Endothelial cell of umbilical vein (primary cell): ENCODE measurements at regions not wholly inside any gene's neighbourhood (a gene's known extent, or its start where the extent isn't known, plus 50 kb on each side); places are given as distances from the start of the nearest gene placed in this dataset.

Experiments
- BruUV-seq: library from RNA; stranded (reverse); fragments of 400-500 nt; replicated peaks from 2 replicates; lab custom pipeline; 2021; lab: Mats Ljungman, UMichigan
- CTCF ChIA-PET: fragments of 300-600, 350-600 bp; sonication (Branson Sonifier 250); formaldehyde crosslinking; loops from one replicate; lab custom pipeline; 2021; ENCODE audit warnings: antibody characterized with exemption, inconsistent platforms; lab: Charles Lee
- POLR2A ChIA-PET: fragments of 300-600, 350-600 bp; sonication (Branson Sonifier 250); formaldehyde crosslinking; loops from one replicate; lab custom pipeline; 2021; ENCODE audit warnings: antibody characterized with exemption, inconsistent platforms; lab: Charles Lee
- DNase-seq: peaks from one replicate; pipeline ENCODE4 v3.0.0-alpha.2; 2011; ENCODE audit warnings: low read depth, low spot score
- FAIRE-seq: peaks from 2 replicates; lab custom pipeline; 2011; peaks lifted over from hg19 to GRCh38; lab: Jason Lieb, UNC
- H2AFZ ChIP-seq: 2 replicates; pipeline ENCODE4 v1.6.0; 2012; ENCODE audit warnings: low read depth, low read length, control low read depth, inconsistent platforms
- H3K27ac ChIP-seq: 2 replicates; pipeline ENCODE4 v1.5.1; 2011; ENCODE audit warnings: low read depth, mild to moderate bottlenecking, control low read depth, low read length, moderate library complexity; ENCODE audit not compliant: insufficient read depth
- H3K27me3 ChIP-seq, 2 experiments: 2 replicates each; pipeline versions ENCODE4 v1.6.0 to v1.6.1; 2011; ENCODE audit warnings: low read length in 2 of 2, mixed read lengths in 1 of 2; ENCODE audit not compliant: control insufficient read depth in 2 of 2, insufficient read depth in 2 of 2
- H3K36me3 ChIP-seq, 2 experiments: 2 replicates in 1 of 2; 3 replicates in 1 of 2; pipeline ENCODE4 v1.5.1; 2011; ENCODE audit warnings: low read length in 2 of 2, mild to moderate bottlenecking in 1 of 2, moderate library complexity in 1 of 2; ENCODE audit not compliant: control insufficient read depth in 2 of 2, insufficient read depth in 2 of 2; ENCODE audit errors: extremely low read depth in 1 of 2
- H3K4me1 ChIP-seq: 3 replicates; pipeline ENCODE4 v1.5.1; 2011; ENCODE audit warnings: mild to moderate bottlenecking, low read length; ENCODE audit not compliant: control insufficient read depth, insufficient read depth; ENCODE audit errors: extremely low read depth
- H3K4me2 ChIP-seq: 2 replicates; pipeline ENCODE4 v1.6.1; 2011; ENCODE audit warnings: low read length, control low read depth, mixed read lengths; ENCODE audit not compliant: insufficient read depth
- H3K4me3 ChIP-seq, 3 experiments: fragments of 200-600 bp in 1 of 3; sonication (generic), shearing (Covaris generic) in 1 of 3; replicated peaks in 1 of 3; 2 replicates each; pipeline ENCODE4 v1.5.1; 2011 to 2016; ENCODE audit warnings: control low read depth in 3 of 3, low read length in 3 of 3, mild to moderate bottlenecking in 2 of 3, inconsistent platforms in 1 of 3, low read depth in 1 of 3, moderate library complexity in 1 of 3; ENCODE audit not compliant: insufficient read depth in 1 of 3
- H3K79me2 ChIP-seq: 2 replicates; pipeline ENCODE4 v1.6.0; 2012; ENCODE audit warnings: low read length, inconsistent platforms; ENCODE audit not compliant: control insufficient read depth, insufficient read depth
- H3K9ac ChIP-seq: replicated peaks from 2 replicates; pipeline ENCODE3; 2011; ENCODE audit warnings: low read length, control low read depth; ENCODE audit not compliant: insufficient read depth; ENCODE audit errors: extremely low read depth
- H3K9me1 ChIP-seq: replicated peaks from 3 replicates; pipeline ENCODE4 v1.6.0; 2011; ENCODE audit warnings: mild to moderate bottlenecking, low read length; ENCODE audit not compliant: control insufficient read depth, insufficient read depth; ENCODE audit errors: extremely low read depth
- H3K9me3 ChIP-seq: replicated peaks from 2 replicates; pipeline ENCODE4 v1.5.1; 2012; ENCODE audit warnings: low read length, inconsistent platforms; ENCODE audit not compliant: control insufficient read depth, insufficient read depth
- H4K20me1 ChIP-seq: replicated peaks from 2 replicates; pipeline ENCODE3; 2011; ENCODE audit warnings: mild to moderate bottlenecking, low read length; ENCODE audit not compliant: control insufficient read depth, insufficient read depth; ENCODE audit errors: extremely low read depth
- CTCF ChIP-seq, 2 donors: IDR thresholded peaks; 1 replicate in 1 of 2; 2 replicates in 1 of 2; pipeline ENCODE4 v1.5.1; 2011; ENCODE audit warnings: low read length in 2 of 2, mild to moderate bottlenecking in 2 of 2, moderate library complexity in 2 of 2, control low read depth in 1 of 2, inconsistent platforms in 1 of 2, low read depth in 1 of 2; ENCODE audit not compliant: insufficient read depth in 1 of 2; ENCODE audit errors: extremely low read depth in 1 of 2
- EZH2 ChIP-seq: IDR thresholded peaks from 2 replicates; pipeline ENCODE4 v1.6.1; 2012; ENCODE audit warnings: borderline replicate concordance, low read depth, mild to moderate bottlenecking, moderate library complexity, low read length, inconsistent platforms; ENCODE audit not compliant: severe bottlenecking
- FOS ChIP-seq: IDR thresholded peaks from 2 replicates; pipeline ENCODE4 v1.6.1; 2011; ENCODE audit warnings: mild to moderate bottlenecking, low read length, moderate library complexity, borderline replicate concordance; ENCODE audit not compliant: insufficient read depth
- GATA2 ChIP-seq: IDR thresholded peaks from 2 replicates; pipeline ENCODE4 v1.7.0; 2011; ENCODE audit warnings: low read depth, mild to moderate bottlenecking, moderate library complexity, mixed read lengths, low read length; ENCODE audit not compliant: insufficient read length, insufficient read depth
- JUN ChIP-seq: IDR thresholded peaks from 2 replicates; pipeline ENCODE4 v1.6.1; 2011; ENCODE audit warnings: borderline replicate concordance, low read depth; ENCODE audit not compliant: insufficient read length, insufficient read depth
- MAX ChIP-seq: IDR thresholded peaks from 2 replicates; pipeline ENCODE4 v1.6.1; 2011; ENCODE audit not compliant: insufficient read depth, insufficient read length
- MYC ChIP-seq: IDR thresholded peaks from one replicate; pipeline ENCODE4 v1.6.1; 2011; ENCODE audit warnings: mild to moderate bottlenecking, low read depth, low read length
- POLR2A ChIP-seq: IDR thresholded peaks from 2 replicates; pipeline ENCODE4 v1.6.1; 2012; ENCODE audit warnings: low read depth, mild to moderate bottlenecking, control low read depth, low read length
- POLR2AphosphoS5 ChIP-seq: IDR thresholded peaks from 2 replicates; pipeline ENCODE4 v1.6.1; 2012; ENCODE audit warnings: low read depth, mild to moderate bottlenecking, control low read depth, low read length, moderate library complexity; ENCODE audit not compliant: insufficient read depth
- dilution Hi-C: fragments of 300-500 bp; cut with MboI; formaldehyde crosslinking; loops from one replicate; pipeline ENCODE4 v1.15.0; 2019; ENCODE audit warnings: low sequenced_read_pairs; ENCODE audit not compliant: extremely low pct_ligation_motif_present
- intact Hi-C: fragments of 100-400 bp; cut with micrococcal nuclease; formaldehyde crosslinking; loops from one replicate; pipeline ENCODE4 v1.10.0; 2022

- H3K27me3 ChIP-seq: no peaks in the 10 kb centered on the region
- ChIA-PET POLR2A (no interaction called here), CTCF (no interaction called here)
- no peak overlapping the region for H3K4me2 ChIP-seq
- H3K4me3 ChIP-seq: no peak overlapping the region
- TF ChIP-seq EZH2: no peak
- peak; percentile 45 for TF ChIP-seq FOS
- TF ChIP-seq JUN: no peak
- no peak for TF ChIP-seq GATA2
- TF ChIP-seq CTCF (IDR thresholded peaks at IDR 0.05; ENCODE audit: extremely low read depth in 1 of 2, insufficient read depth in 1 of 2, low read depth in 1 of 2, low read length in 2 of 2): no peak
- no peak for TF ChIP-seq MYC
- H3K36me3 ChIP-seq: no peaks in the 10 kb centered on the region
- intact Hi-C loops: no loop called here
- no peak overlapping the region for H2AFZ ChIP-seq
- no peaks in the 10 kb centered on the region for H3K79me2 ChIP-seq
- no peak overlapping the region for H3K9ac ChIP-seq
- no peaks in the 10 kb centered on the region for H3K4me1 ChIP-seq
- dilution Hi-C loops: no loop called here
- H4K20me1 ChIP-seq: no peaks in the 10 kb centered on the region
- no peaks in the 10 kb centered on the region for H3K9me1 ChIP-seq
- DNase-seq: peak; percentile 35
- no peak for FAIRE-seq
- no peak overlapping the region for H3K27ac ChIP-seq
- no TSS peak for BruUV-seq
- H3K9me3 ChIP-seq: no peaks in the 10 kb centered on the region
Measured at GRCh38 chr3:109927161-109927560, 589.8 kb upstream of the DPPA4 start.

- FAIRE-seq: no peak
- Histone ChIP-seq H3K79me2 (no peaks in the 10 kb centered on the region), H4K20me1 (no peaks in the 10 kb centered on the region), H2AFZ (no peak overlapping the region), H3K4me3 (no peak overlapping the region), H3K27ac (no peak overlapping the region), H3K9me1 (no peaks in the 10 kb centered on the region), H3K27me3 (no peaks in the 10 kb centered on the region), H3K36me3 (no peaks in the 10 kb centered on the region), H3K9ac (no peak overlapping the region), H3K9me3 (no peaks in the 10 kb centered on the region), H3K4me1 (no peaks in the 10 kb centered on the region), H3K4me2 (no peak overlapping the region)
- dilution Hi-C loops: no loop called here
- POLR2A ChIA-PET: no interaction called here
- intact Hi-C loops: no loop called here
- TF ChIP-seq MYC (no peak), EZH2 (no peak), POLR2A (no peak), CTCF (IDR thresholded peaks at IDR 0.05; ENCODE audit: extremely low read depth in 1 of 2, insufficient read depth in 1 of 2, low read depth in 1 of 2, low read length in 2 of 2) (no peak), MAX (no peak), POLR2AphosphoS5 (no peak), FOS (no peak), JUN (no peak)
- CTCF ChIA-PET: no interaction called here
- no peak for DNase-seq
- no TSS peak for BruUV-seq
Measured at GRCh38 chr3:109927726-109928125, 590.4 kb upstream of the DPPA4 start.
